GM23248 (cell line): ENCODE measurements at regions not wholly inside any gene's neighbourhood (a gene's known extent, or its start where the extent isn't known, plus 50 kb on each side); places are given as distances from the start of the nearest gene placed in this dataset.

Experiments used
- DNase-seq: peaks from one replicate; pipeline ENCODE4 v3.0.0-alpha.2; 2015
- H2AFZ ChIP-seq: fragments of 200-600 bp; sonication (generic); 2 replicates; pipeline ENCODE4 v1.6.1; 2016; ENCODE audit warnings: antibody characterized with exemption
- H3F3A ChIP-seq: fragments of 200-600 bp; sonication (generic); 2 replicates; pipeline ENCODE4 v1.6.1; 2016; ENCODE audit warnings: mild to moderate bottlenecking, antibody characterized with exemption, mixed run types; ENCODE audit not compliant: insufficient read depth
- H3K27ac ChIP-seq: fragments of 200-600 bp; sonication (generic); 2 replicates; pipeline ENCODE4 v1.5.1; 2016; ENCODE audit warnings: mild to moderate bottlenecking
- H3K27me3 ChIP-seq: fragments of 200-600 bp; sonication (generic); replicated peaks from 2 replicates; pipeline ENCODE4 v1.6.1; 2016; ENCODE audit warnings: mild to moderate bottlenecking; ENCODE audit not compliant: insufficient read depth
- H3K36me3 ChIP-seq: fragments of 200-600 bp; sonication (generic); 2 replicates; pipeline ENCODE4 v1.6.1; 2016; ENCODE audit warnings: low read depth, mild to moderate bottlenecking
- H3K4me1 ChIP-seq: fragments of 200-600 bp; sonication (generic); 2 replicates; pipeline ENCODE4 v1.6.1; 2016; ENCODE audit warnings: mild to moderate bottlenecking; ENCODE audit not compliant: insufficient read depth
- H3K4me2 ChIP-seq: fragments of 200-600 bp; sonication (generic); one replicate; pipeline ENCODE4 v1.6.1; 2016; ENCODE audit warnings: mild to moderate bottlenecking; ENCODE audit not compliant: unreplicated experiment
- H3K4me3 ChIP-seq: fragments of 200-600 bp; sonication (generic); 2 replicates; pipeline ENCODE4 v1.5.1; 2016; ENCODE audit warnings: mild to moderate bottlenecking
- H3K79me2 ChIP-seq: fragments of 200-600 bp; sonication (generic); 2 replicates; pipeline ENCODE4 v1.6.1; 2016; ENCODE audit warnings: mild to moderate bottlenecking; ENCODE audit not compliant: insufficient read depth
- H3K9ac ChIP-seq: fragments of 200-600 bp; sonication (generic); 2 replicates; pipeline ENCODE4 v1.6.1; 2016; ENCODE audit warnings: mild to moderate bottlenecking
- H3K9me2 ChIP-seq: fragments of 200-600 bp; sonication (generic); 2 replicates; pipeline ENCODE4 v1.6.1; 2016; ENCODE audit warnings: mixed run types, mild to moderate bottlenecking, moderate library complexity; ENCODE audit not compliant: insufficient read depth
- H3K9me3 ChIP-seq: fragments of 200-600 bp; sonication (generic); one replicate; pipeline ENCODE4 v1.6.1; 2017; ENCODE audit warnings: low read depth
- H4K20me1 ChIP-seq: fragments of 200-600 bp; sonication (generic); 2 replicates; pipeline ENCODE4 v1.6.0; 2016; ENCODE audit not compliant: insufficient read depth
- EZH2 ChIP-seq: fragments of 200-600 bp; sonication (generic); IDR thresholded peaks from 2 replicates; pipeline ENCODE4 v1.6.1; 2018; ENCODE audit warnings: antibody characterized with exemption, mild to moderate bottlenecking; ENCODE audit not compliant: insufficient read depth, poor library complexity, severe bottlenecking
- EZH2phosphoT487 ChIP-seq: fragments of 200-600 bp; sonication (generic); IDR thresholded peaks from 2 replicates; pipeline ENCODE4 v1.6.1; 2018; ENCODE audit warnings: antibody characterized with exemption, moderate library complexity, mild to moderate bottlenecking, low read depth; ENCODE audit not compliant: insufficient read depth
- WGBS, 2 experiments: methylation state at CpG; one replicate each; pipeline ENCODE4 v1.1.6; 2015 to 2017; ENCODE audit warnings: low lambda C conversion rate in 2 of 2, low coverage in 1 of 2; ENCODE audit errors: missing lambda C conversion rate in 2 of 2; 5-methylcytosine and 5-hydroxymethylcytosine counted together
- in situ Hi-C: fragments of 300-500 bp; cut with MboI; formaldehyde crosslinking; loops from 2 replicates; pipeline ENCODE4 v1.15.0; 2020

DNA sequence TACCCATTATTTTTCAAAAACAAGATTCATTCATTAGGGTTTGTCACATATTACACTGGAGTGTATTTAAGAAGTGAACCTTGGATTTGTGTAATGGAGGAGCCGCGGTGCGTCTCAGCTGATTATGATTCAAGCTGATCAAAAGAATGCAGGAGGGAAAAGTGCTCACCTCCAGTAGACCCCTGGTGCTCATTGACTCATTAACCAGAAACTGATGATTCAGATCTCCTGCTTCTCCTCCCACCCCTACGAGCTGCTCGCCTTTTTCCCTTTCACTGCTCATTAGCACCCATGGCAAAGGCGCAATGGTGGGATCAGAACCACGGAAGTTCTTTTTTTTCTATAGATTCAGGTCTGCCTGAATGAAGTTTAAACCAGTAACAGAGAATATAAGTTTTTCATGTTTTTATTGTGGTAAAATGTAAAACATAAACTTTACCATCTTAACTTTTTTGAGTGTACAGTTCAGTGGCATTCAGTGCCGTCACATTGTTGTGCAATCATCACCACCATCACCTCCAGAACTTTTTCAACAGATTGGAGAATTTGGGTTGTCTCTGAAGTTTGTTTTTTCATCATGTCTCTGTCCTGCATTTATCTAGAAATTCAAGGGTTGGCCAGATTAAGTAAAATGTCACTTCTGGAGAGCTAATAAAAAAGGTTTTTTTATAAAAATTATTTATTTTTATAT, 101.6 kb downstream of the LINC00237 start:
- no peak for DNase-seq
- no peaks in the 10 kb centered on the region for H3K27me3 ChIP-seq
- no peaks in the 10 kb centered on the region for H3K4me1 ChIP-seq
- no peaks in the 10 kb centered on the region for H4K20me1 ChIP-seq
- H3F3A ChIP-seq = no peaks in the 10 kb centered on the region
- H3K79me2 ChIP-seq = no peaks in the 10 kb centered on the region
- WGBS, 2 experiments = 41 to 51% methylated on average over 8 of the region's 8 CpGs
- no peaks in the 10 kb centered on the region for H3K9me3 ChIP-seq
- no peak for TF ChIP-seq EZH2
- TF ChIP-seq EZH2phosphoT487 = no peak
- H3K4me2 ChIP-seq = no peak overlapping the region
- no peaks in the 10 kb centered on the region for H3K9me2 ChIP-seq
- H3K36me3 ChIP-seq = no peaks in the 10 kb centered on the region
- no peak overlapping the region for H3K4me3 ChIP-seq
- H3K9ac ChIP-seq = no peak overlapping the region
- no peak overlapping the region for H3K27ac ChIP-seq
- H2AFZ ChIP-seq = no peak overlapping the region
- in situ Hi-C loops = no loop called here

DNA sequence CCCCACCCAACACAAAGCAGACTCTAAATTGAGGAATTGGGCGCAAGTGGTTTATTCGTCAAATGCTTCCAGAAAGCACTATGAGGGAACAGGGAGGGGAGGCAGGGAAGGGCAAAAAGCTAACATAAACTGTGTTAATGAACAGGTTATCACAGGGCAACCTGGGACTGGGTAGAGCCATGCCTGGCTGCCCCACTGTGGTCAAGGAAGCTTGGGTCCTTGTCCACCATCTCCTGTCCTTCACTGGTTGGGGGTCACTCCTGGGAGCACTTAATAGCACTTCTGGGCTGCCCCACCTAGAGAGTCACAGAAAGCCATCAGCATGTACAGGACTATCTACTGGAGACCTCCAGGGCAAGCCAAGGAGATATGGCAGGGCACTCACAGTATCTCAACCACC, 102.3 kb downstream of the LINC00237 start:
- 72 to 79% methylated on average over 2 of the region's 2 CpGs for WGBS, 2 experiments
- Histone ChIP-seq H4K20me1 (no peaks in the 10 kb centered on the region), H3F3A (no peaks in the 10 kb centered on the region), H3K79me2 (no peaks in the 10 kb centered on the region), H2AFZ (no peak overlapping the region), H3K27me3 (no peaks in the 10 kb centered on the region), H3K4me3 (no peak overlapping the region), H3K27ac (no peak overlapping the region), H3K4me2 (no peak overlapping the region), H3K36me3 (no peaks in the 10 kb centered on the region), H3K9me2 (no peaks in the 10 kb centered on the region), H3K9ac (no peak overlapping the region), H3K4me1 (no peaks in the 10 kb centered on the region), H3K9me3 (no peaks in the 10 kb centered on the region)
- in situ Hi-C loops = no loop called here
- TF ChIP-seq EZH2phosphoT487 = no peak
- no peak for TF ChIP-seq EZH2
- no peak for DNase-seq

DNA sequence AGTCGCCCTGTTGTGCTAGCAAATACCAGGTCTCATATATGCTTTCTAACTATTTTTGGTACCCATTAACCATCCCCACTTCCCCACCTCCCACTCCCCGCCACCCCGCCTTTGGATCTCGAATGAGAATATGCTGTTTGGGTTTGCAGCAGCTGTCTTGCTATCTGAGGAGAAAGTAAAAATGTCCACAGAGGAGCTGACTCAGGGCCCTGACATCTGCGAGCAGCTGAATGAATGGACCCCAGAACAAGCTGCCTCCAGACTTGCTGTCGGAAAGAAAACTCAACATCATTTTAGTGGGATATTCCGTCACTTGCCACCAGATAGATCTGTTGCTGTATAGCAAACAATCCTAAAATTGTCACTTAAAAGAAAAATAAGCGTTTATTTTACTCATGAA, 103.7 kb downstream of the LINC00237 start:
- Histone ChIP-seq H3K9ac (no peak overlapping the region), H3K9me3 (no peaks in the 10 kb centered on the region), H4K20me1 (no peaks in the 10 kb centered on the region), H3K4me2 (no peak overlapping the region), H3K79me2 (no peaks in the 10 kb centered on the region), H3K9me2 (no peaks in the 10 kb centered on the region), H3K36me3 (no peaks in the 10 kb centered on the region), H3K27ac (no peak overlapping the region), H3K27me3 (no peaks in the 10 kb centered on the region; the same call in 1 of the 2 replicates), H3K4me1 (no peaks in the 10 kb centered on the region), H3K4me3 (no peak overlapping the region), H2AFZ (no peak overlapping the region), H3F3A (no peaks in the 10 kb centered on the region)
- in situ Hi-C loops = no loop called here
- WGBS, 2 experiments = 30 to 32% methylated on average over 8 of the region's 8 CpGs
- no peak for DNase-seq
- no peak for TF ChIP-seq EZH2phosphoT487
- TF ChIP-seq EZH2 = no peak

DNA sequence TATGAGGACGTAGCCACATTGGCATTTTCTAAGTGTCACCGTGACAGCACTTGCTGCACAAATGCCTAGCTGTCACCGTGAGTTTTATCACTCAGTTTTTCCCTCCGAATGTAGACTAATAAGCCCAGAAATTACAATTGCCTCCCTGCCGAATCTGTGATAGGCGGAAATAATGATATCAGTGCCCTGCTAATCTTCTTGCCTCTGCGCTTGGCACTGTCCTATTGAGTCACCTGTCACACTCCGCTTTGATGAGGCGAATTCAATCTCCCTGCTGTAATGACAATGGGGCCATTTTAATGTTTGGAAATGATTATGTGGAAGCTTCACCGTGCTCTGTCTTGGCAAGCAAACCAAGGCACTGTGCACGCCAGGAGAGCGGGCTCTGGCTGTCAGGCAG, 112.8 kb downstream of the LINC00237 start:
- no peaks in the 10 kb centered on the region for H3K4me1 ChIP-seq
- H2AFZ ChIP-seq = no peak overlapping the region
- no peak overlapping the region for H3K27ac ChIP-seq
- H3K9me3 ChIP-seq = no peaks in the 10 kb centered on the region
- TF ChIP-seq EZH2phosphoT487 = no peak
- TF ChIP-seq EZH2 = no peak
- no peak overlapping the region for H3K4me2 ChIP-seq
- no peak overlapping the region for H3K9ac ChIP-seq
- WGBS, 2 experiments = 35 to 44% methylated on average over 12 of the region's 12 CpGs
- no peaks in the 10 kb centered on the region for H4K20me1 ChIP-seq
- no peaks in the 10 kb centered on the region for H3K9me2 ChIP-seq
- no peaks in the 10 kb centered on the region for H3K36me3 ChIP-seq
- no peak overlapping the region for H3K4me3 ChIP-seq
- in situ Hi-C loops = no loop called here
- H3K27me3 ChIP-seq = no peaks in the 10 kb centered on the region; the same call in 1 of the 2 replicates
- no peak for DNase-seq
- no peaks in the 10 kb centered on the region for H3K79me2 ChIP-seq
- no peaks in the 10 kb centered on the region for H3F3A ChIP-seq
